Esophagus muscularis mucosa (tissue), 3 donors: ENCODE measurements at regions not wholly inside any gene's neighbourhood (a gene's known extent, or its start where the extent isn't known, plus 50 kb on each side); places are given as distances from the start of the nearest gene placed in this dataset.

Source experiments
- POLR2A ChIP-seq: fragments of 450-650 bp; IDR thresholded peaks from one replicate; pipeline ENCODE4 v1.6.1; 2017; ENCODE audit warnings: antibody characterized with exemption, moderate library complexity, mild to moderate bottlenecking, low read depth
- POLR2AphosphoS5 ChIP-seq, 2 donors: sonication (generic); formaldehyde crosslinking; IDR thresholded peaks; one replicate each; pipeline ENCODE4 v1.6.1; 2017; ENCODE audit warnings: antibody characterized with exemption in 2 of 2
- TF ChIP-seq, protein P1 (sequence below), 3 experiments: fragments of 200-600 bp in 2 of 3; fragments of 450-650 bp in 1 of 3; sonication (generic) in 2 of 3; IDR thresholded peaks; one replicate each; pipeline ENCODE4 v1.5.1; 2017 to 2019; ENCODE audit warnings: antibody characterized with exemption in 3 of 3, mild to moderate bottlenecking in 2 of 3, moderate library complexity in 1 of 3

DNA sequence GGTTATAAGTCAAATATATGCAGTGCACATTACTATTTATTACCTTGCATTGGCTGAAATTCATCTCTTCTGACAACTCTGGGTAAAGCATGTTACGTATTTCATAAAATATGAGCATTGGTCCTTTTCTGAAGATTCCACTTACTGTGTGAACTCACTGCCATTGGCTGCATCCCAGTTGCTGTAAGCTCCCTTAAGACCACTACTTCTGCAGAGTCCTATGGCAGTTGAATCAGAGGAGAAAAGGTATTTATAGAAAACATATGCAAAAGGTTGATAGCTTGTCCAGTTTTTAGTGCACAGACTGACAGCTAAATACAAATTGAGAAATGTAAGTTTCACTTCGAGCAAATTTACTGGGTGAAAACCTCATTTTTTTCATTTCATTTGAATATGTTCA lies 394.6 kb upstream of the ARRDC3 start:
- TF ChIP-seq POLR2AphosphoS5 (IDR thresholded peaks at IDR 0.05): no peak
- TF ChIP-seq, protein P1, sequence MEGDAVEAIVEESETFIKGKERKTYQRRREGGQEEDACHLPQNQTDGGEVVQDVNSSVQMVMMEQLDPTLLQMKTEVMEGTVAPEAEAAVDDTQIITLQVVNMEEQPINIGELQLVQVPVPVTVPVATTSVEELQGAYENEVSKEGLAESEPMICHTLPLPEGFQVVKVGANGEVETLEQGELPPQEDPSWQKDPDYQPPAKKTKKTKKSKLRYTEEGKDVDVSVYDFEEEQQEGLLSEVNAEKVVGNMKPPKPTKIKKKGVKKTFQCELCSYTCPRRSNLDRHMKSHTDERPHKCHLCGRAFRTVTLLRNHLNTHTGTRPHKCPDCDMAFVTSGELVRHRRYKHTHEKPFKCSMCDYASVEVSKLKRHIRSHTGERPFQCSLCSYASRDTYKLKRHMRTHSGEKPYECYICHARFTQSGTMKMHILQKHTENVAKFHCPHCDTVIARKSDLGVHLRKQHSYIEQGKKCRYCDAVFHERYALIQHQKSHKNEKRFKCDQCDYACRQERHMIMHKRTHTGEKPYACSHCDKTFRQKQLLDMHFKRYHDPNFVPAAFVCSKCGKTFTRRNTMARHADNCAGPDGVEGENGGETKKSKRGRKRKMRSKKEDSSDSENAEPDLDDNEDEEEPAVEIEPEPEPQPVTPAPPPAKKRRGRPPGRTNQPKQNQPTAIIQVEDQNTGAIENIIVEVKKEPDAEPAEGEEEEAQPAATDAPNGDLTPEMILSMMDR (IDR thresholded peaks at IDR 0.05): no peak
- no peak for TF ChIP-seq POLR2A
